ENCODE measurements at regions not wholly inside any gene's neighbourhood (a gene's known extent, or its start where the extent isn't known, plus 50 kb on each side); places are given as distances from the start of the nearest gene placed in this dataset.

DNA sequence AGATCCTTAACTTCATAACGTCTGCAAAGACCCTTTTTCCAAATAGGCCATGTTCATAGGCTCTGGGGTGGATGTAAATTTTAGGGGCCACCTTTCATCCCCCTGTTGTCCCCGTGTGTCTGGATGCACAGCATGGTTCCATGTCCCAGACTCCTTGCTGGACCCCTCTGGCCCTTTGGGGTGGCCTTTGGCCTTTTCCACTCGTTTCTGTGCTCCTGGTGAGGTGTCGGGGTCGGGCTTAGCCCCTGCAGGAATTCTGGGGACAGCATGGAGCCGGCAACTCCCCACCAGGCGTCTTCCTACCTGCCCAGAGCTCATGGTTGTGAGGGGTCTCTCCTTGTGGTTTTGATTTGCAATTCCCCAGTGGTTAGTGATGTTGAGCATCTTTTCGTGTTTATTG is 183.5 kb downstream of the SEC14L1 start:
- no peaks in the 10 kb centered on the region; the same call in none of the 2 replicates for H3K79me1 ChIP-seq (ENCODE audit: low read depth, low read length)
- H3K4ac ChIP-seq (replicated peaks; ENCODE audit: insufficient read length, low read depth, low read length): no peak overlapping the region
- no peak overlapping the region for H3K14ac ChIP-seq (ENCODE audit: insufficient read length)
- H2BK20ac ChIP-seq (ENCODE audit: low read length): no peak overlapping the region
- H3K79me2 ChIP-seq (ENCODE audit: control insufficient read depth in 1 of 2, insufficient read depth in 2 of 2, low read length in 2 of 2): peaks cover 0 to 10% of the 10 kb centered on the region in 2 experiments; a peak in 1 of 4 replicates
- no peak overlapping the region for H3K4me2 ChIP-seq (ENCODE audit: insufficient read depth in 1 of 2, low read depth in 2 of 2, low read length in 2 of 2)
- DNase-seq (ENCODE audit: low read depth in 1 of 2, low spot score in 2 of 2) (no peak), FAIRE-seq (no peak)
- H3K18ac ChIP-seq (ENCODE audit: extremely low read depth, low read length): no peak overlapping the region
- no peaks in the 10 kb centered on the region for H3K27me3 ChIP-seq (replicated peaks in 1 of 4; ENCODE audit: control insufficient read depth in 3 of 4, extremely low read depth in 1 of 4, insufficient read depth in 3 of 4, low read length in 3 of 4)
- no peak overlapping the region for H4K5ac ChIP-seq (ENCODE audit: insufficient read length, low read depth, low read length)
- H3K23ac ChIP-seq (ENCODE audit: insufficient read length): no peak overlapping the region
- 89% methylated on average over 8 of the region's 8 CpGs; no CpG with 5 or more reads in 1 of the 2 experiments for WGBS, 2 experiments (ENCODE audit: extremely low coverage in 1 of 2, insufficient coverage in 1 of 2, insufficient read length in 1 of 2, insufficient replicate concordance in 2 of 2, low coverage in 1 of 2, low lambda C conversion rate in 2 of 2, missing lambda C conversion rate in 1 of 2)
- no peak overlapping the region for H4K91ac ChIP-seq (replicated peaks; ENCODE audit: insufficient read length, low read length)
- H3K56ac ChIP-seq (replicated peaks; ENCODE audit: insufficient read length, low read depth, low read length): no peak overlapping the region
- CTCF ChIA-PET (ENCODE audit: partially characterized antibody): interaction anchor here (2.2 kb wide), 1 partner anchor 171 kb away, joined by 6 read pairs; no protein-coding TSS in a partner anchor
- H3K27ac ChIP-seq (ENCODE audit: low read depth, low read length): no peak overlapping the region
- H2BK5ac ChIP-seq (ENCODE audit: low read depth, low read length): no peak overlapping the region
- POLR2A ChIA-PET (ENCODE audit: partially characterized antibody): interaction anchor here (1.2 kb wide), 2 partner anchors 105 to 119 kb away, joined by 3 read pairs; no protein-coding TSS in a partner anchor
- no peaks in the 10 kb centered on the region for H3K23me2 ChIP-seq (ENCODE audit: low read depth, low read length)
- H2BK12ac ChIP-seq (ENCODE audit: low read depth, low read length): no peak overlapping the region
- H2BK15ac ChIP-seq (ENCODE audit: low read length): no peak overlapping the region
- H2AFZ ChIP-seq (ENCODE audit: low read length): no peak overlapping the region
- peaks cover 0 to 20% (median 4%) of the 10 kb centered on the region in 4 experiments; a peak in 5 of 7 replicates for H3K4me1 ChIP-seq (replicated peaks in 1 of 4; ENCODE audit: control insufficient read depth in 3 of 4, insufficient read depth in 4 of 4, low read length in 3 of 4)
- no peaks in the 10 kb centered on the region for H3K36me3 ChIP-seq (ENCODE audit: control insufficient read depth in 2 of 4, insufficient read depth in 4 of 4, low read length in 3 of 4)
- no peak overlapping the region for H2AK5ac ChIP-seq (ENCODE audit: low read depth, low read length)
- H4K8ac ChIP-seq (ENCODE audit: extremely low read depth, insufficient read depth, low read length): no peak overlapping the region
- no peak overlapping the region for H3K4me3 ChIP-seq (ENCODE audit: extremely low read depth in 1 of 4, insufficient read depth in 2 of 4, low read depth in 3 of 4, low read length in 4 of 4)
- H4K20me1 ChIP-seq (replicated peaks in 1 of 2; ENCODE audit: control insufficient read depth in 1 of 2, insufficient read depth in 2 of 2, low read length in 2 of 2): peaks cover 0 to 3% of the 10 kb centered on the region in 2 experiments
- no peak overlapping the region for H2BK120ac ChIP-seq (replicated peaks; ENCODE audit: low read depth, low read length)
- no peak overlapping the region for H3K9ac ChIP-seq (replicated peaks in 1 of 4; ENCODE audit: extremely low read depth in 1 of 4, low read depth in 3 of 4, low read length in 3 of 4)
- H3K9me3 ChIP-seq (ENCODE audit: insufficient read depth in 2 of 2, low read depth in 1 of 2, low read length in 1 of 2): no peaks in the 10 kb centered on the region
- TF ChIP-seq, protein P1, sequence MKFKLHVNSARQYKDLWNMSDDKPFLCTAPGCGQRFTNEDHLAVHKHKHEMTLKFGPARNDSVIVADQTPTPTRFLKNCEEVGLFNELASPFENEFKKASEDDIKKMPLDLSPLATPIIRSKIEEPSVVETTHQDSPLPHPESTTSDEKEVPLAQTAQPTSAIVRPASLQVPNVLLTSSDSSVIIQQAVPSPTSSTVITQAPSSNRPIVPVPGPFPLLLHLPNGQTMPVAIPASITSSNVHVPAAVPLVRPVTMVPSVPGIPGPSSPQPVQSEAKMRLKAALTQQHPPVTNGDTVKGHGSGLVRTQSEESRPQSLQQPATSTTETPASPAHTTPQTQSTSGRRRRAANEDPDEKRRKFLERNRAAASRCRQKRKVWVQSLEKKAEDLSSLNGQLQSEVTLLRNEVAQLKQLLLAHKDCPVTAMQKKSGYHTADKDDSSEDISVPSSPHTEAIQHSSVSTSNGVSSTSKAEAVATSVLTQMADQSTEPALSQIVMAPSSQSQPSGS (IDR thresholded peaks at IDR 0.05; ENCODE audit: low read length): no peak
- TF ChIP-seq SRF (IDR thresholded peaks at IDR 0.05; ENCODE audit: low read depth, low read length): no peak
- no peak for TF ChIP-seq YY1 (IDR thresholded peaks at IDR 0.05; ENCODE audit: low read depth, low read length)
- TF ChIP-seq CHD1 (IDR thresholded peaks at IDR 0.05; ENCODE audit: low read depth, low read length): no peak
- TF ChIP-seq SIX5 (IDR thresholded peaks at IDR 0.05; ENCODE audit: low read depth, low read length): no peak
- no peak for TF ChIP-seq TAF1 (IDR thresholded peaks at IDR 0.05; ENCODE audit: low read depth, low read length)
- TF ChIP-seq SP1 (IDR thresholded peaks at IDR 0.05; ENCODE audit: low read depth, low read length): no peak
- TF ChIP-seq SAP30 (IDR thresholded peaks at IDR 0.05; ENCODE audit: insufficient read depth, insufficient replicate concordance, low read length): no peak
- no peak for TF ChIP-seq FOSL1 (IDR thresholded peaks at IDR 0.05; ENCODE audit: insufficient read depth, low read depth, low read length)
- TF ChIP-seq TEAD4 (IDR thresholded peaks at IDR 0.05; ENCODE audit: low read depth, low read length): no peak
- TF ChIP-seq BRCA1 (IDR thresholded peaks at IDR 0.05; ENCODE audit: low read depth, low read length): no peak
- TF ChIP-seq POU5F1 (IDR thresholded peaks at IDR 0.05; ENCODE audit: low read depth, low read length): no peak
- no peak for TF ChIP-seq BCL11A (IDR thresholded peaks at IDR 0.05; ENCODE audit: low read depth in 2 of 2, low read length in 2 of 2)
